Transverse colon (tissue), 3 donors: ENCODE measurements at regions not wholly inside any gene's neighbourhood (a gene's known extent, or its start where the extent isn't known, plus 50 kb on each side); places are given as distances from the start of the nearest gene placed in this dataset.

Source experiments
- EP300 ChIP-seq: sonication (generic); formaldehyde crosslinking; IDR thresholded peaks from one replicate; pipeline ENCODE4 v1.6.1; 2017; ENCODE audit warnings: antibody characterized with exemption, low read depth
- POLR2A ChIP-seq: fragments of 450-650 bp; IDR thresholded peaks from one replicate; pipeline ENCODE4 v1.6.1; 2016; ENCODE audit warnings: antibody characterized with exemption, mild to moderate bottlenecking, moderate library complexity
- TF ChIP-seq, protein P1 (sequence below), 5 experiments: fragments of 200-600 bp in 3 of 5; fragments of 450-650 bp in 2 of 5; sonication (generic) in 3 of 5; IDR thresholded peaks; 1 replicate in 2 of 5; 2 replicates in 3 of 5; pipeline ENCODE4 v1.5.1; 2016 to 2017; ENCODE audit warnings: antibody characterized with exemption in 5 of 5, inconsistent platforms in 3 of 5, mild to moderate bottlenecking in 2 of 5, moderate library complexity in 1 of 5

DNA sequence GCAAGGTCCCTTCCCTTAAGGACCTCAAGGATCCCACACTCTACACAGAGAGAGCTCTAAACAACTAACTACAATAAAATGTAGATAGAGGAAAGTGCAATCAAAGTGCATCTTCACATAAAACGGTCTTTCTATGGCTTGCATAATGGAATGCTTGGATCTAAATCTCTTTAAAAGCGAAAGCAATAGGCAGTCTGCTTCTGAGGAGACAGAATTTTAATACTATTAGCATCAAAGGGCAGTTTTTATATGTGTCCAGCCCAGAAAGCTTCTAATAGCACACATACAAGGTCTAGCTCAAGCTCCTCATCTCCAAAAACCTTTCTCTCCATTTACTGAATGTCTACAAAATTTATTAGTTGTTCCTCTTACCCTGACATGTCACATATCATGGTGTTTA lies 101.5 kb upstream of the C1GALT1 start:
- TF ChIP-seq, protein P1, sequence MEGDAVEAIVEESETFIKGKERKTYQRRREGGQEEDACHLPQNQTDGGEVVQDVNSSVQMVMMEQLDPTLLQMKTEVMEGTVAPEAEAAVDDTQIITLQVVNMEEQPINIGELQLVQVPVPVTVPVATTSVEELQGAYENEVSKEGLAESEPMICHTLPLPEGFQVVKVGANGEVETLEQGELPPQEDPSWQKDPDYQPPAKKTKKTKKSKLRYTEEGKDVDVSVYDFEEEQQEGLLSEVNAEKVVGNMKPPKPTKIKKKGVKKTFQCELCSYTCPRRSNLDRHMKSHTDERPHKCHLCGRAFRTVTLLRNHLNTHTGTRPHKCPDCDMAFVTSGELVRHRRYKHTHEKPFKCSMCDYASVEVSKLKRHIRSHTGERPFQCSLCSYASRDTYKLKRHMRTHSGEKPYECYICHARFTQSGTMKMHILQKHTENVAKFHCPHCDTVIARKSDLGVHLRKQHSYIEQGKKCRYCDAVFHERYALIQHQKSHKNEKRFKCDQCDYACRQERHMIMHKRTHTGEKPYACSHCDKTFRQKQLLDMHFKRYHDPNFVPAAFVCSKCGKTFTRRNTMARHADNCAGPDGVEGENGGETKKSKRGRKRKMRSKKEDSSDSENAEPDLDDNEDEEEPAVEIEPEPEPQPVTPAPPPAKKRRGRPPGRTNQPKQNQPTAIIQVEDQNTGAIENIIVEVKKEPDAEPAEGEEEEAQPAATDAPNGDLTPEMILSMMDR (IDR thresholded peaks at IDR 0.05): no peak
- TF ChIP-seq EP300: no peak
- no peak for TF ChIP-seq POLR2A
